Stomach (tissue), 8 donors: ENCODE measurements at regions not wholly inside any gene's neighbourhood (a gene's known extent, or its start where the extent isn't known, plus 50 kb on each side); places are given as distances from the start of the nearest gene placed in this dataset.

Experiments
- DNase-seq, 2 donors: peaks; one replicate each; pipeline versions ENCODE4 v3.0.0 to v3.0.0-alpha.2; 2013 to 2019
- H3K27ac ChIP-seq, 5 donors: fragments of 200-600 bp in 4 of 5; sonication (generic) in 4 of 5; one replicate each; pipeline ENCODE4 v1.5.1; 2013 to 2019; ENCODE audit warnings: mild to moderate bottlenecking in 1 of 5, moderate library complexity in 1 of 5
- H3K27me3 ChIP-seq, 3 donors: fragments of 200-600 bp; sonication (generic); one replicate each; pipeline ENCODE4 v1.5.1; 2017 to 2019; ENCODE audit warnings: mixed run types in 1 of 3
- H3K36me3 ChIP-seq, 4 donors: fragments of 200-600 bp; sonication (generic); 1 replicate in 3 of 4; 2 replicates in 1 of 4; pipeline ENCODE4 v1.5.1; 2016 to 2019
- H3K4me1 ChIP-seq, 4 donors: fragments of 200-600 bp; sonication (generic); one replicate each; pipeline ENCODE4 v1.5.1; 2016 to 2019
- H3K4me3 ChIP-seq, 4 donors: fragments of 200-600 bp; sonication (generic) in 3 of 4; one replicate each; pipeline ENCODE4 v1.5.1; 2016 to 2019; ENCODE audit warnings: mild to moderate bottlenecking in 1 of 4
- H3K9me3 ChIP-seq, 4 donors: fragments of 200-600 bp; sonication (generic); one replicate each; pipeline ENCODE4 v1.5.1; 2016 to 2019
- CTCF ChIP-seq, 7 experiments: fragments of 450-650 bp in 4 of 7; fragments of 200-600 bp in 3 of 7; sonication (generic) in 3 of 7; IDR thresholded peaks; one replicate each; pipeline ENCODE4 v1.5.1; 2016 to 2019; ENCODE audit warnings: antibody characterized with exemption in 7 of 7, control low read depth in 2 of 7, mild to moderate bottlenecking in 1 of 7
- EP300 ChIP-seq: sonication (generic); formaldehyde crosslinking; IDR thresholded peaks from one replicate; pipeline ENCODE4 v1.6.1; 2017; ENCODE audit warnings: antibody characterized with exemption
- POLR2A ChIP-seq, 4 donors: fragments of 450-650 bp; IDR thresholded peaks; one replicate each; pipeline ENCODE4 v1.6.1; 2016; ENCODE audit warnings: antibody characterized with exemption in 4 of 4, control low read depth in 2 of 4, mild to moderate bottlenecking in 1 of 4, moderate library complexity in 1 of 4
- POLR2AphosphoS5 ChIP-seq, 3 donors: sonication (generic); formaldehyde crosslinking; IDR thresholded peaks; one replicate each; pipeline ENCODE4 v1.6.1; 2016; ENCODE audit warnings: antibody characterized with exemption in 3 of 3
- WGBS, 5 donors: extraction: QIAGEN DNeasy Blood & Tissue Kit in 3 of 5; methylation state at CpG; one replicate each; pipeline versions ENCODE4 v1.1.5 to v1.1.7; 2013 to 2018; 5-methylcytosine and 5-hydroxymethylcytosine counted together
- intact Hi-C: fragments of 100-400 bp; cut with DNase I; formaldehyde crosslinking; loops from one replicate; pipeline ENCODE4 v1.15.1; 2023; ENCODE audit warnings: low total_unique reads
- donor health status: healthy with polysubstance abuse.
- donor health status: Bipolar disorder and iron deficiency.
- donor health status: healthy.

- no peak for DNase-seq
- Histone ChIP-seq H3K4me3 (no peak overlapping the region), H3K9me3 (no peaks in the 10 kb centered on the region), H3K4me1 (no peaks in the 10 kb centered on the region), H3K27ac (no peak overlapping the region), H3K27me3 (no peaks in the 10 kb centered on the region), H3K36me3 (no peaks in the 10 kb centered on the region)
- TF ChIP-seq POLR2AphosphoS5 (IDR thresholded peaks at IDR 0.05) (no peak), EP300 (no peak), POLR2A (IDR thresholded peaks at IDR 0.05) (no peak), CTCF (IDR thresholded peaks at IDR 0.05) (no peak)
- 76 to 87% (median 82%) methylated on average over 3 of the region's 3 CpGs for WGBS, 5 donors
- intact Hi-C loops, result no loop called here
Observed at GRCh38 chr3:164657631-164658030, 420.7 kb downstream of the SI start.

DNA sequence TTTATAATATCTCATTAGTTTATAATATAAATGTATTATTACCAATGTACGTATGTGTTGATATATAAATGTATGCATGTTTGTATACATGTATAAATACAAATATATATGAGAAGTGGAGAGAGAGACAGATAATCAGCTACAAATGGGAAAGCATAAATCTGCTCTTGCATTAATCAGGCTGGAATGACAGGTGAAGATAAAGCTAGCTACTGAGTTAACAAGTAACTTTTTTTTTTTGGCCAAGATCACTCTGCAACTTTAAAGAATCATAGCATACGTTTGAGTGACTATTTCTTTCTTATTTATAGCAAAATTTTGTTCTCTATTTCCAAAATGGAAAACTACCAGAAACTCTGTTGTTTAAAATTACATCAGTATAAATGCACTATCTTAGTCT is 422.8 kb downstream of the SI start:
- H3K36me3 ChIP-seq, result no peaks in the 10 kb centered on the region
- no peaks in the 10 kb centered on the region for H3K27me3 ChIP-seq
- intact Hi-C loops, result no loop called here
- no peak overlapping the region for H3K4me3 ChIP-seq
- no peak for DNase-seq
- no peak overlapping the region for H3K27ac ChIP-seq
- TF ChIP-seq CTCF (IDR thresholded peaks at IDR 0.05) (no peak), POLR2A (IDR thresholded peaks at IDR 0.05) (no peak), EP300 (no peak), POLR2AphosphoS5 (IDR thresholded peaks at IDR 0.05) (no peak)
- H3K9me3 ChIP-seq, result no peaks in the 10 kb centered on the region
- no peaks in the 10 kb centered on the region for H3K4me1 ChIP-seq
- 37 to 55% (median 44%) methylated on average over 2 of the region's 2 CpGs for WGBS, 5 donors

GRCh38 chr3:164641071-164641470 is 437.2 kb downstream of the SI start:
- Histone ChIP-seq H3K27ac (peak overlapping the region in 1 of 5 donors; percentile 27), H3K4me3 (no peak overlapping the region), H3K36me3 (no peaks in the 10 kb centered on the region), H3K4me1 (no peaks in the 10 kb centered on the region), H3K9me3 (no peaks in the 10 kb centered on the region), H3K27me3 (no peaks in the 10 kb centered on the region)
- TF ChIP-seq CTCF (IDR thresholded peaks at IDR 0.05), result no peak
- no peak for TF ChIP-seq EP300
- no peak for TF ChIP-seq POLR2AphosphoS5 (IDR thresholded peaks at IDR 0.05)
- no peak for TF ChIP-seq POLR2A (IDR thresholded peaks at IDR 0.05)
- WGBS, 5 donors, result 72 to 83% (median 75%) methylated on average over 4 of the region's 4 CpGs
- intact Hi-C loops, result no loop called here
- peak in 1 of 2 donors; percentile 9 for DNase-seq

DNA sequence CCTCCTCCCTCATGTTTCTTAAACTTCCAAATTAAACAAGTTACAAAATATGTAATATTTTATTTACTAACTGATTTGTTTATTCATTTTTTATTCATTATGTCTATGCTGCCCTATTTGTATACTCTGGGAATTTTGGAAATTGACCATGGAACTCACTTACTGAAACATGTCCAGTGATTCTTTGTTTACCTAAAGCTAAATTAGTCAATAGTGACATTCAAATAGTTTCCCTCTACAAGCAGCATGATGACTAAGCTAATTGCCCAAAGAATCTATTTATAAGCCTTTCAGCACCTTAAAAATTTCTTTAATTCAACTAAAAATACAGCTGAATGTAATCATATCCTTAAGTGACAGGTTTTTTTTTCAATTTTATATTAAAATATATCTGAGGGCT is 437.7 kb downstream of the SI start:
- no peak overlapping the region for H3K4me3 ChIP-seq
- no peaks in the 10 kb centered on the region for H3K27me3 ChIP-seq
- intact Hi-C loops, result no loop called here
- TF ChIP-seq EP300, result no peak
- no peak for TF ChIP-seq POLR2A (IDR thresholded peaks at IDR 0.05)
- TF ChIP-seq POLR2AphosphoS5 (IDR thresholded peaks at IDR 0.05), result no peak
- TF ChIP-seq CTCF (IDR thresholded peaks at IDR 0.05), result no peak
- no peak for DNase-seq
- peak overlapping the region in 1 of 5 donors; percentile 27 for H3K27ac ChIP-seq
- H3K9me3 ChIP-seq, result no peaks in the 10 kb centered on the region
- H3K36me3 ChIP-seq, result no peaks in the 10 kb centered on the region
- H3K4me1 ChIP-seq, result no peaks in the 10 kb centered on the region

DNA sequence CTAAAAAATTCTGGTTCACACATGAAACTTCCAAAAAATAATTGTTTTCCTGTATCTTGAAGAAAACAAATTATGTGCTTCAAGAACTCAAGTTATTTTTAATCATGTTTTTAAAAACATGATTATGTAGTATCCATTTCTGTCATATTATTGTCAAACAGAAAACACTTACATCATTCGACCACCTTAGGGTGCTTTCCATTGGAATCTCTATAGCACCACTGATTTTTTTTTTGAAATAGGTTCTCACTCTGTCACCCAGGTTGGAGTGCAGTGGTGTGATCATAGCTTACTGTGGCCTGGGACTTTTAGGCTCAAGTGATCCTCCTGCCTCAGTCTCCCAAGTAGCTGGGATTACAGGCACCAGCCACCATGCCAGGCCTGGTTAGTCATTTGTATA is 457.3 kb downstream of the SI start:
- Histone ChIP-seq H3K4me3 (no peak overlapping the region), H3K9me3 (no peaks in the 10 kb centered on the region), H3K4me1 (no peaks in the 10 kb centered on the region), H3K36me3 (no peaks in the 10 kb centered on the region), H3K27me3 (no peaks in the 10 kb centered on the region), H3K27ac (no peak overlapping the region)
- TF ChIP-seq POLR2A (IDR thresholded peaks at IDR 0.05) (no peak), CTCF (IDR thresholded peaks at IDR 0.05) (no peak), POLR2AphosphoS5 (IDR thresholded peaks at IDR 0.05) (no peak), EP300 (no peak)
- no peak for DNase-seq
- intact Hi-C loops, result no loop called here
- WGBS, 5 donors, result 75 to 85% (median 79%) methylated on average over 1 of the region's 1 CpG
